HCT116 (cell line): ENCODE measurements at regions not wholly inside any gene's neighbourhood (a gene's known extent, or its start where the extent isn't known, plus 50 kb on each side); places are given as distances from the start of the nearest gene placed in this dataset.

Experiments
- CEBPB ChIP-seq: IDR thresholded peaks from 2 replicates; pipeline ENCODE4 v1.6.1; 2012; ENCODE audit warnings: low read depth
- EZH2 ChIP-seq: fragments of 200-600 bp; sonication (generic); IDR thresholded peaks from 2 replicates; pipeline ENCODE4 v1.6.1; 2017; ENCODE audit warnings: antibody characterized with exemption, mixed run types
- EZH2phosphoT487 ChIP-seq: fragments of 200-600 bp; IDR thresholded peaks from 2 replicates; pipeline ENCODE4 v1.6.1; 2018; ENCODE audit warnings: antibody characterized with exemption, borderline replicate concordance
- MAX ChIP-seq: IDR thresholded peaks from 2 replicates; pipeline ENCODE4 v1.6.1; 2012
- POLR2A ChIP-seq: IDR thresholded peaks from 2 replicates; pipeline ENCODE4 v1.7.0; 2011; ENCODE audit warnings: borderline replicate concordance; ENCODE audit not compliant: insufficient read depth, insufficient read length; ENCODE audit errors: extremely low read depth
- POLR2AphosphoS5 ChIP-seq: IDR thresholded peaks from 2 replicates; pipeline ENCODE4 v1.6.1; 2011; ENCODE audit warnings: mild to moderate bottlenecking, low read depth, low read length, moderate library complexity
- RAD21 ChIP-seq: IDR thresholded peaks from 2 replicates; pipeline ENCODE4 v1.6.1; 2012; ENCODE audit warnings: low read depth, mild to moderate bottlenecking
- REST ChIP-seq: IDR thresholded peaks from 2 replicates; pipeline ENCODE4 v1.6.1; 2012; ENCODE audit warnings: low read depth
- SP1 ChIP-seq: IDR thresholded peaks from 2 replicates; pipeline ENCODE4 v1.6.1; 2012; ENCODE audit warnings: low read depth
- YY1 ChIP-seq: IDR thresholded peaks from 2 replicates; pipeline ENCODE4 v1.6.1; 2011; ENCODE audit warnings: low read length, low read depth, moderate library complexity, mild to moderate bottlenecking; ENCODE audit not compliant: insufficient replicate concordance; ENCODE audit errors: extremely low read depth
- ZNF274 ChIP-seq: fragments of 200-500 bp; sonication (Bioruptor generic); IDR thresholded peaks from 2 replicates; pipeline ENCODE4 v1.6.1; 2014; ENCODE audit warnings: mild to moderate bottlenecking, low read depth, low read length, inconsistent platforms
- TF ChIP-seq, protein P1 (sequence below), 3 experiments: fragments of 200-600 bp in 1 of 3; sonication (generic) in 1 of 3; IDR thresholded peaks in 2 of 3; conservative IDR thresholded peaks in 1 of 3; 2 replicates each; pipeline ENCODE4 v1.5.1; 2012 to 2017; ENCODE audit warnings: low read depth in 2 of 3, low read length in 2 of 3, antibody characterized with exemption in 1 of 3, borderline replicate concordance in 1 of 3, control low read depth in 1 of 3, mild to moderate bottlenecking in 1 of 3, mixed read lengths in 1 of 3, mixed run types in 1 of 3, moderate library complexity in 1 of 3; ENCODE audit not compliant: insufficient read depth in 1 of 3

DNA sequence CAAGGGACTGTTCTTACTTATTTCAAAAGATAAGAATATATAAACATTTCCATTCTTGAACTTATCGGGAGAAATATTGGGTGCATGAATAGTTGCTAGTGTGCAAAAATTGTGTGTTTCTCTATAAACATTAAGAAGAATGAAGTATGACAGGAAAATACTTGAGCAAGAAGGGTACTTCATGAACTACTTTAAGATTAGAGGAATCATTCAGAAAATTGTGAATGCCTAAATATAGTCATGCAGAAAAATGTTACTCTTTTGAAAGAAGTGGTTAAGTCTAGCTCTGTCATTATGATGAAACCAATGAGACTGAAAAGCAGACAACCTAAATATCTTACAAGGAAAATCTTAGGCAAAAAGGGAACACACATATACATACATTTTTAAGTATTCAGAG is 207.8 kb upstream of the PCDH18 start:
- TF ChIP-seq, protein P1, sequence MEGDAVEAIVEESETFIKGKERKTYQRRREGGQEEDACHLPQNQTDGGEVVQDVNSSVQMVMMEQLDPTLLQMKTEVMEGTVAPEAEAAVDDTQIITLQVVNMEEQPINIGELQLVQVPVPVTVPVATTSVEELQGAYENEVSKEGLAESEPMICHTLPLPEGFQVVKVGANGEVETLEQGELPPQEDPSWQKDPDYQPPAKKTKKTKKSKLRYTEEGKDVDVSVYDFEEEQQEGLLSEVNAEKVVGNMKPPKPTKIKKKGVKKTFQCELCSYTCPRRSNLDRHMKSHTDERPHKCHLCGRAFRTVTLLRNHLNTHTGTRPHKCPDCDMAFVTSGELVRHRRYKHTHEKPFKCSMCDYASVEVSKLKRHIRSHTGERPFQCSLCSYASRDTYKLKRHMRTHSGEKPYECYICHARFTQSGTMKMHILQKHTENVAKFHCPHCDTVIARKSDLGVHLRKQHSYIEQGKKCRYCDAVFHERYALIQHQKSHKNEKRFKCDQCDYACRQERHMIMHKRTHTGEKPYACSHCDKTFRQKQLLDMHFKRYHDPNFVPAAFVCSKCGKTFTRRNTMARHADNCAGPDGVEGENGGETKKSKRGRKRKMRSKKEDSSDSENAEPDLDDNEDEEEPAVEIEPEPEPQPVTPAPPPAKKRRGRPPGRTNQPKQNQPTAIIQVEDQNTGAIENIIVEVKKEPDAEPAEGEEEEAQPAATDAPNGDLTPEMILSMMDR (IDR thresholded peaks at IDR 0.05 in 2 of 3, conservative IDR thresholded peaks at IDR 0.05 in 1 of 3; ENCODE audit: borderline replicate concordance in 1 of 3, insufficient read depth in 1 of 3, low read depth in 2 of 3, low read length in 2 of 3) = no peak
- TF ChIP-seq POLR2A (no peak), REST (no peak), SP1 (no peak), EZH2 (no peak), POLR2AphosphoS5 (no peak), CEBPB (no peak), YY1 (no peak), EZH2phosphoT487 (no peak), ZNF274 (no peak), MAX (no peak), RAD21 (no peak)
